SK-N-SH (cell line): ENCODE measurements at regions not wholly inside any gene's neighbourhood (a gene's known extent, or its start where the extent isn't known, plus 50 kb on each side); places are given as distances from the start of the nearest gene placed in this dataset.

ENCODE experiments used
- CTCF ChIA-PET: fragments of 300-600, 350-600 bp; formaldehyde crosslinking; extraction: SDS; loops from one replicate; lab custom pipeline; 2021; lab: Yijun Ruan, JAX
- POLR2A ChIA-PET: fragments of 350-600 bp; sonication (Branson Sonifier 250); formaldehyde crosslinking; extraction: SDS; loops from one replicate; lab custom pipeline; 2020; ENCODE audit warnings: antibody characterized with exemption, inconsistent platforms; lab: Yijun Ruan, JAX
- DNase-seq: peaks from one replicate; pipeline ENCODE4 v3.0.0; 2012
- H2AFZ ChIP-seq: fragments of 200-600 bp; sonication (generic); 2 replicates; pipeline ENCODE4 v1.8.1; 2016; ENCODE audit warnings: antibody characterized with exemption, mild to moderate bottlenecking, low read depth
- H3F3A ChIP-seq: fragments of 200-600 bp; sonication (generic); replicated peaks from 2 replicates; pipeline ENCODE3; 2016; ENCODE audit warnings: antibody characterized with exemption, mild to moderate bottlenecking; ENCODE audit not compliant: insufficient read depth
- H3K27ac ChIP-seq, 2 experiments: fragments of 200-500 bp in 1 of 2; fragments of 200-600 bp in 1 of 2; sonication (Bioruptor generic) in 1 of 2; sonication (generic), shearing (Covaris generic) in 1 of 2; 2 replicates each; pipeline versions ENCODE4 v1.5.1 to v1.6.1; 2014 to 2016; ENCODE audit warnings: low read depth in 2 of 2, inconsistent platforms in 1 of 2, low read length in 1 of 2, mild to moderate bottlenecking in 1 of 2, mixed read lengths in 1 of 2
- H3K27me3 ChIP-seq: fragments of 200-600 bp; sonication (generic), shearing (Covaris generic); 2 replicates; pipeline ENCODE4 v1.6.1; 2016; ENCODE audit warnings: mixed run types; ENCODE audit not compliant: insufficient read depth
- H3K36me3 ChIP-seq, 2 experiments: fragments of 200-500 bp in 1 of 2; fragments of 200-600 bp in 1 of 2; sonication (Bioruptor generic) in 1 of 2; sonication (generic) in 1 of 2; replicated peaks in 1 of 2; 2 replicates each; pipeline versions ENCODE3 to v1.5.1; 2014 to 2016; ENCODE audit warnings: low read length in 1 of 2, mild to moderate bottlenecking in 1 of 2; ENCODE audit not compliant: insufficient read depth in 2 of 2, control insufficient read depth in 1 of 2
- H3K4me1 ChIP-seq, 2 experiments: fragments of 200-500 bp in 1 of 2; fragments of 200-600 bp in 1 of 2; sonication (Bioruptor generic) in 1 of 2; sonication (generic), shearing (Covaris generic) in 1 of 2; 2 replicates each; pipeline versions ENCODE4 v1.5.1 to v1.6.1; 2014 to 2016; ENCODE audit warnings: low read depth in 1 of 2, low read length in 1 of 2, mixed run types in 1 of 2; ENCODE audit not compliant: insufficient read depth in 2 of 2, control insufficient read depth in 1 of 2
- H3K4me2 ChIP-seq: fragments of 200-600 bp; sonication (generic), shearing (Covaris generic); 2 replicates; pipeline ENCODE4 v1.6.1; 2017; ENCODE audit warnings: mixed run types
- H3K4me3 ChIP-seq, 2 experiments: fragments of 200-500 bp in 1 of 2; fragments of 200-600 bp in 1 of 2; sonication (Bioruptor generic) in 1 of 2; sonication (generic), shearing (Covaris generic) in 1 of 2; 2 replicates each; pipeline versions ENCODE4 v1.5.1 to v1.8.1; 2014 to 2016; ENCODE audit warnings: low read depth in 2 of 2, inconsistent platforms in 1 of 2, low read length in 1 of 2, mild to moderate bottlenecking in 1 of 2, mixed read lengths in 1 of 2, moderate library complexity in 1 of 2
- H3K79me2 ChIP-seq: fragments of 200-600 bp; sonication (generic); 2 replicates; pipeline ENCODE4 v1.8.1; 2017; ENCODE audit warnings: mild to moderate bottlenecking; ENCODE audit not compliant: insufficient read depth
- H3K9ac ChIP-seq: fragments of 200-600 bp; sonication (generic); 2 replicates; pipeline ENCODE4 v1.6.1; 2017; ENCODE audit warnings: mixed run types
- H3K9me2 ChIP-seq: fragments of 200-600 bp; sonication (generic); 2 replicates; pipeline ENCODE4 v1.6.1; 2017; ENCODE audit warnings: mixed run types
- H3K9me3 ChIP-seq: fragments of 200-600 bp; sonication (generic); 2 replicates; pipeline ENCODE4 v1.6.1; 2017; ENCODE audit warnings: mixed run types, mild to moderate bottlenecking, moderate library complexity
- H4K20me1 ChIP-seq: fragments of 200-600 bp; sonication (generic); 2 replicates; pipeline ENCODE4 v1.6.1; 2017; ENCODE audit warnings: mild to moderate bottlenecking, mixed run types; ENCODE audit not compliant: insufficient read depth
- CHD2 ChIP-seq: fragments of 150-350 bp; IDR thresholded peaks from 2 replicates; pipeline ENCODE4 v1.6.1; 2018; ENCODE audit warnings: low read length; ENCODE audit not compliant: partially characterized antibody
- ELF1 ChIP-seq: IDR thresholded peaks from 2 replicates; pipeline ENCODE4 v1.4.0; 2012
- EP300 ChIP-seq, 2 experiments: IDR thresholded peaks; 2 replicates each; pipeline versions ENCODE4 v1.4.0 to v1.6.1; 2012; ENCODE audit warnings: borderline replicate concordance in 1 of 2, low read depth in 1 of 2, low read length in 1 of 2
- FOSL2 ChIP-seq: IDR thresholded peaks from 2 replicates; pipeline ENCODE4 v1.4.0; 2012; ENCODE audit warnings: low read depth, mild to moderate bottlenecking, moderate library complexity, borderline replicate concordance
- FOXJ3 ChIP-seq: sonication (generic); formaldehyde crosslinking; IDR thresholded peaks from 2 replicates; pipeline ENCODE4 v1.5.1; 2020; ENCODE audit warnings: mild to moderate bottlenecking, missing genetic modification reagents
- FOXM1 ChIP-seq: IDR thresholded peaks from 2 replicates; pipeline ENCODE4 v1.4.0; 2012; ENCODE audit warnings: low read depth, mild to moderate bottlenecking
- GABPA ChIP-seq: IDR thresholded peaks from 2 replicates; pipeline ENCODE4 v1.4.0; 2012; ENCODE audit warnings: low read depth, mild to moderate bottlenecking
- JUND ChIP-seq: IDR thresholded peaks from 2 replicates; pipeline ENCODE4 v1.4.0; 2012
- MEF2A ChIP-seq: IDR thresholded peaks from 2 replicates; pipeline ENCODE4 v1.4.0; 2012; ENCODE audit warnings: low read depth, borderline replicate concordance
- RAD21 ChIP-seq: IDR thresholded peaks from 2 replicates; pipeline ENCODE4 v1.6.1; 2012; ENCODE audit warnings: mild to moderate bottlenecking, low read length
- RCOR1 ChIP-seq: fragments of 150-350 bp; IDR thresholded peaks from 2 replicates; pipeline ENCODE4 v1.6.1; 2017; ENCODE audit warnings: antibody characterized with exemption, low read length
- RFX5 ChIP-seq: IDR thresholded peaks from 2 replicates; pipeline ENCODE4 v1.6.1; 2012; ENCODE audit warnings: mild to moderate bottlenecking, improper control_type of control experiment, low read length
- RXRA ChIP-seq: IDR thresholded peaks from 2 replicates; pipeline ENCODE4 v1.4.0; 2012; ENCODE audit warnings: low read depth, mild to moderate bottlenecking, borderline replicate concordance
- SIN3A ChIP-seq: IDR thresholded peaks from 2 replicates; pipeline ENCODE4 v1.6.1; 2012; ENCODE audit warnings: low read depth, mild to moderate bottlenecking, low read length, moderate library complexity, borderline replicate concordance
- TAF1 ChIP-seq: IDR thresholded peaks from 2 replicates; pipeline ENCODE4 v1.6.1; 2012; ENCODE audit warnings: low read depth, mild to moderate bottlenecking, low read length, moderate library complexity, borderline replicate concordance
- TCF12 ChIP-seq: IDR thresholded peaks from 2 replicates; pipeline ENCODE4 v1.4.0; 2012
- YY1 ChIP-seq: IDR thresholded peaks from 2 replicates; pipeline ENCODE4 v1.4.0; 2012; ENCODE audit warnings: low read depth, mild to moderate bottlenecking
- WGBS: methylation state at CpG from one replicate; pipeline ENCODE4 v1.1.6; 2017; ENCODE audit warnings: low lambda C conversion rate; 5-methylcytosine and 5-hydroxymethylcytosine counted together
- TF ChIP-seq, protein P1 (sequence below): fragments of 150-350 bp; IDR thresholded peaks from 2 replicates; pipeline ENCODE4 v1.6.1; 2017; ENCODE audit warnings: antibody characterized with exemption, low read length, low read depth, borderline replicate concordance
- TF ChIP-seq, protein P2 (sequence below): fragments of 200-600 bp; sonication (generic); IDR thresholded peaks from 2 replicates; pipeline ENCODE4 v1.6.1; 2017; ENCODE audit warnings: antibody characterized with exemption, mild to moderate bottlenecking, moderate library complexity
- TF ChIP-seq, protein P3 (sequence below): IDR thresholded peaks from 2 replicates; pipeline ENCODE4 v1.4.0; 2012; ENCODE audit warnings: low read depth, borderline replicate concordance
- TF ChIP-seq, protein P4 (sequence below): fragments of 150-350 bp; IDR thresholded peaks from 2 replicates; pipeline ENCODE4 v1.6.1; 2016; ENCODE audit warnings: mild to moderate bottlenecking, low read depth, low read length

DNA sequence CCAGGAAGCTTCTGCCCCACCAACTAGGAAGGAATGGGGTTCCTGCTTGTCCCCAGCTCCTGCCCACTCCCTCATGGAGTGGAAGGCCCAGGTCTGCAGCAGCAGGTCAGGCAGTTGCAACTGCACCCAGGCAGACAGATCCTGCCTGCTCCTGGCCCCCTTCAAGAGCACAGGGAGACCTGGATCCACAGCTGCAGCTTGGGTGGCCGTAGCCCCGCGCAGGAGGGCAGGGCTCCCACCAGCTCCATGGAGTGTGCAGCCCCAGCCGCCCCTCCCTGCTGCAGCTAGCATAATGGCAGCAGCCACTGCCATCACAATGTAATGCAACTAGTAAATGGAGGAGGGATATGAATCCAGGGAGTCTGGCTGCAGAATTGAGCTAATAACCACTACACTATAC is 187.5 kb upstream of the PLET1 start:
- Histone ChIP-seq H3K4me1 (no peaks in the 10 kb centered on the region), H3K36me3 (no peaks in the 10 kb centered on the region), H3K27ac (no peak overlapping the region), H4K20me1 (no peaks in the 10 kb centered on the region), H3K79me2 (no peaks in the 10 kb centered on the region), H2AFZ (no peak overlapping the region), H3K9ac (no peak overlapping the region), H3K9me3 (no peaks in the 10 kb centered on the region), H3K4me2 (no peak overlapping the region), H3K27me3 (no peaks in the 10 kb centered on the region; the same call in 1 of the 2 replicates), H3K9me2 (no peaks in the 10 kb centered on the region), H3K4me3 (no peak overlapping the region), H3F3A (no peaks in the 10 kb centered on the region)
- CTCF ChIA-PET, result no interaction called here
- no peak for TF ChIP-seq SIN3A
- no peak for TF ChIP-seq MEF2A
- TF ChIP-seq RFX5, result no peak
- TF ChIP-seq CHD2, result no peak
- TF ChIP-seq, protein P1, sequence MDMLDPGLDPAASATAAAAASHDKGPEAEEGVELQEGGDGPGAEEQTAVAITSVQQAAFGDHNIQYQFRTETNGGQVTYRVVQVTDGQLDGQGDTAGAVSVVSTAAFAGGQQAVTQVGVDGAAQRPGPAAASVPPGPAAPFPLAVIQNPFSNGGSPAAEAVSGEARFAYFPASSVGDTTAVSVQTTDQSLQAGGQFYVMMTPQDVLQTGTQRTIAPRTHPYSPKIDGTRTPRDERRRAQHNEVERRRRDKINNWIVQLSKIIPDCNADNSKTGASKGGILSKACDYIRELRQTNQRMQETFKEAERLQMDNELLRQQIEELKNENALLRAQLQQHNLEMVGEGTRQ, result no peak
- TF ChIP-seq, protein P2, sequence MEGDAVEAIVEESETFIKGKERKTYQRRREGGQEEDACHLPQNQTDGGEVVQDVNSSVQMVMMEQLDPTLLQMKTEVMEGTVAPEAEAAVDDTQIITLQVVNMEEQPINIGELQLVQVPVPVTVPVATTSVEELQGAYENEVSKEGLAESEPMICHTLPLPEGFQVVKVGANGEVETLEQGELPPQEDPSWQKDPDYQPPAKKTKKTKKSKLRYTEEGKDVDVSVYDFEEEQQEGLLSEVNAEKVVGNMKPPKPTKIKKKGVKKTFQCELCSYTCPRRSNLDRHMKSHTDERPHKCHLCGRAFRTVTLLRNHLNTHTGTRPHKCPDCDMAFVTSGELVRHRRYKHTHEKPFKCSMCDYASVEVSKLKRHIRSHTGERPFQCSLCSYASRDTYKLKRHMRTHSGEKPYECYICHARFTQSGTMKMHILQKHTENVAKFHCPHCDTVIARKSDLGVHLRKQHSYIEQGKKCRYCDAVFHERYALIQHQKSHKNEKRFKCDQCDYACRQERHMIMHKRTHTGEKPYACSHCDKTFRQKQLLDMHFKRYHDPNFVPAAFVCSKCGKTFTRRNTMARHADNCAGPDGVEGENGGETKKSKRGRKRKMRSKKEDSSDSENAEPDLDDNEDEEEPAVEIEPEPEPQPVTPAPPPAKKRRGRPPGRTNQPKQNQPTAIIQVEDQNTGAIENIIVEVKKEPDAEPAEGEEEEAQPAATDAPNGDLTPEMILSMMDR, result no peak
- no peak for TF ChIP-seq JUND
- TF ChIP-seq EP300 (IDR thresholded peaks at IDR 0.05; ENCODE audit: borderline replicate concordance in 1 of 2, low read depth in 1 of 2, low read length in 1 of 2), result no peak
- no peak for TF ChIP-seq YY1
- TF ChIP-seq, protein P3, sequence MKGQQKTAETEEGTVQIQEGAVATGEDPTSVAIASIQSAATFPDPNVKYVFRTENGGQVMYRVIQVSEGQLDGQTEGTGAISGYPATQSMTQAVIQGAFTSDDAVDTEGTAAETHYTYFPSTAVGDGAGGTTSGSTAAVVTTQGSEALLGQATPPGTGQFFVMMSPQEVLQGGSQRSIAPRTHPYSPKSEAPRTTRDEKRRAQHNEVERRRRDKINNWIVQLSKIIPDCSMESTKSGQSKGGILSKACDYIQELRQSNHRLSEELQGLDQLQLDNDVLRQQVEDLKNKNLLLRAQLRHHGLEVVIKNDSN, result no peak
- no peak for TF ChIP-seq FOSL2
- TF ChIP-seq RCOR1, result no peak
- TF ChIP-seq FOXJ3 (CRISPR knock-in tag), result no peak
- POLR2A ChIA-PET, result no interaction called here
- no peak for DNase-seq
- WGBS, result 58% methylated on average over 4 of the region's 4 CpGs

DNA sequence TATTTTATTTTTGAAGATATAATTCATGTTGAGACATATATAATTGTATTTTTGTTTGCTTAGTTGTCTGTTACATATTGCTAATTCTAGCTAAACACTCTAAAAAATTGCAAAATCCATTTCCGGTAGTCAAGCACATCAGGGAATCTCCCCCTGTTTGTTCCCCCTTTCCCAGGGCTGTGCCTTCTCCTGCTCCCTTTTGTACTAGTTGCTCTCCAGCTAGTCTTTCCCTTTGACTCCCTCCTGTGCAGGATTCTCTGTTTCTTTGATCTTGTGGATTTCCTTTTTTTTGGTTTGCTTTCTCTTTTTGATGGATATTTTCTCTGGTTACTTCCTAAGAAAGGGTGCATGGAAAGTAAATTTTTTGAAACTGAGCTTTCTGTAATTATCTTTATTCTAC is 188.1 kb upstream of the PLET1 start:
- H2AFZ ChIP-seq, result no peak overlapping the region
- no peaks in the 10 kb centered on the region for H3K79me2 ChIP-seq
- no peaks in the 10 kb centered on the region for H4K20me1 ChIP-seq
- H3K9ac ChIP-seq, result no peak overlapping the region
- no peak overlapping the region for H3K4me3 ChIP-seq
- ChIA-PET CTCF (no interaction called here), POLR2A (no interaction called here)
- H3K9me2 ChIP-seq, result no peaks in the 10 kb centered on the region
- H3F3A ChIP-seq, result no peaks in the 10 kb centered on the region
- H3K27me3 ChIP-seq, result no peaks in the 10 kb centered on the region; the same call in 1 of the 2 replicates
- no peaks in the 10 kb centered on the region for H3K36me3 ChIP-seq
- no peak overlapping the region for H3K27ac ChIP-seq
- H3K9me3 ChIP-seq, result no peaks in the 10 kb centered on the region
- H3K4me1 ChIP-seq, result no peaks in the 10 kb centered on the region
- WGBS, result 82% methylated on average over 1 of the region's 1 CpG
- H3K4me2 ChIP-seq, result no peak overlapping the region
- DNase-seq, result no peak
- TF ChIP-seq FOXJ3 (CRISPR knock-in tag) (no peak), TCF12 (no peak), GABPA (no peak), ELF1 (no peak), RCOR1 (no peak), RAD21 (no peak), YY1 (no peak), TAF1 (no peak), RXRA (no peak), FOXM1 (no peak)
- TF ChIP-seq, protein P4, sequence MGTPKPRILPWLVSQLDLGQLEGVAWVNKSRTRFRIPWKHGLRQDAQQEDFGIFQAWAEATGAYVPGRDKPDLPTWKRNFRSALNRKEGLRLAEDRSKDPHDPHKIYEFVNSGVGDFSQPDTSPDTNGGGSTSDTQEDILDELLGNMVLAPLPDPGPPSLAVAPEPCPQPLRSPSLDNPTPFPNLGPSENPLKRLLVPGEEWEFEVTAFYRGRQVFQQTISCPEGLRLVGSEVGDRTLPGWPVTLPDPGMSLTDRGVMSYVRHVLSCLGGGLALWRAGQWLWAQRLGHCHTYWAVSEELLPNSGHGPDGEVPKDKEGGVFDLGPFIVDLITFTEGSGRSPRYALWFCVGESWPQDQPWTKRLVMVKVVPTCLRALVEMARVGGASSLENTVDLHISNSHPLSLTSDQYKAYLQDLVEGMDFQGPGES, result no peak
- TF ChIP-seq, protein P3, result no peak
- TF ChIP-seq, protein P2, result no peak
